Panc1 (cell line): ENCODE measurements at regions not wholly inside any gene's neighbourhood (a gene's known extent, or its start where the extent isn't known, plus 50 kb on each side); places are given as distances from the start of the nearest gene placed in this dataset.

ENCODE experiments used
- POLR2AphosphoS5 ChIP-seq: IDR thresholded peaks from 2 replicates; pipeline ENCODE4 v1.6.1; 2012; ENCODE audit warnings: mild to moderate bottlenecking, low read depth, low read length, moderate library complexity
- REST ChIP-seq, 2 experiments: IDR thresholded peaks; 2 replicates each; pipeline ENCODE4 v1.6.1; 2011 to 2012; ENCODE audit warnings: low read depth in 2 of 2, control low read depth in 1 of 2, low read length in 1 of 2, mild to moderate bottlenecking in 1 of 2, moderate library complexity in 1 of 2; ENCODE audit not compliant: insufficient read depth in 1 of 2
- TCF7L2 ChIP-seq: IDR thresholded peaks from 2 replicates; pipeline ENCODE4 v1.6.1; 2011; ENCODE audit warnings: mild to moderate bottlenecking, low read depth, low read length, inconsistent platforms
- TF ChIP-seq, protein P1 (sequence below): fragments of 450-650 bp; IDR thresholded peaks from 2 replicates; pipeline ENCODE4 v1.5.1; 2017; ENCODE audit warnings: mild to moderate bottlenecking

DNA sequence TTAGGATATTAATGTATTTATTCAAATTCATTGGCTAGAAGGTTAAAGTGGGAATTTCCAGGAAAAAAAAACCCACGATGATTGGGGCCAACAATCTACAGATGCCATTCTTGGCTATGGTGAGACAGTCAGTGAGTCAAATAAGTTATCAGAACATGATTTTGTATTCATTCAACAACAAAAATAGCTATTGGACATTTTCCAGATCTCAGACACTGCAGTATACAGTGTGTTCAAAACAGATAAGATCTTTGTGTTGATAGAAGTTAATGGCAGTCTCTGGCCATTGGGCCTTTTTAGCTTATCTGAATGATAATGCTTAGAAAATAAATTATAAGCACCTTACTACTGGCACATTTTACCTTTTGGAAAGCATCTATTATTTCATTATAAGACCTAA, 547.7 kb downstream of the MAT2B start:
- no peak for TF ChIP-seq POLR2AphosphoS5
- TF ChIP-seq, protein P1, sequence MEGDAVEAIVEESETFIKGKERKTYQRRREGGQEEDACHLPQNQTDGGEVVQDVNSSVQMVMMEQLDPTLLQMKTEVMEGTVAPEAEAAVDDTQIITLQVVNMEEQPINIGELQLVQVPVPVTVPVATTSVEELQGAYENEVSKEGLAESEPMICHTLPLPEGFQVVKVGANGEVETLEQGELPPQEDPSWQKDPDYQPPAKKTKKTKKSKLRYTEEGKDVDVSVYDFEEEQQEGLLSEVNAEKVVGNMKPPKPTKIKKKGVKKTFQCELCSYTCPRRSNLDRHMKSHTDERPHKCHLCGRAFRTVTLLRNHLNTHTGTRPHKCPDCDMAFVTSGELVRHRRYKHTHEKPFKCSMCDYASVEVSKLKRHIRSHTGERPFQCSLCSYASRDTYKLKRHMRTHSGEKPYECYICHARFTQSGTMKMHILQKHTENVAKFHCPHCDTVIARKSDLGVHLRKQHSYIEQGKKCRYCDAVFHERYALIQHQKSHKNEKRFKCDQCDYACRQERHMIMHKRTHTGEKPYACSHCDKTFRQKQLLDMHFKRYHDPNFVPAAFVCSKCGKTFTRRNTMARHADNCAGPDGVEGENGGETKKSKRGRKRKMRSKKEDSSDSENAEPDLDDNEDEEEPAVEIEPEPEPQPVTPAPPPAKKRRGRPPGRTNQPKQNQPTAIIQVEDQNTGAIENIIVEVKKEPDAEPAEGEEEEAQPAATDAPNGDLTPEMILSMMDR: no peak
- no peak for TF ChIP-seq TCF7L2
- TF ChIP-seq REST (IDR thresholded peaks at IDR 0.05; ENCODE audit: insufficient read depth in 1 of 2, low read depth in 2 of 2, low read length in 1 of 2): no peak
